Mesodermal cell (in vitro differentiated cells): ENCODE measurements at regions not wholly inside any gene's neighbourhood (a gene's known extent, or its start where the extent isn't known, plus 50 kb on each side); places are given as distances from the start of the nearest gene placed in this dataset.

Source experiments
- H3K27ac ChIP-seq: 2 replicates; pipeline ENCODE4 v1.7.0; 2013; ENCODE audit warnings: mild to moderate bottlenecking, low read depth, low read length, moderate library complexity; ENCODE audit not compliant: severe bottlenecking
- H3K36me3 ChIP-seq: 2 replicates; pipeline ENCODE4 v1.7.1; 2013; ENCODE audit warnings: mild to moderate bottlenecking, low read length, moderate library complexity; ENCODE audit not compliant: control insufficient read depth, insufficient read depth
- H3K4me1 ChIP-seq: one replicate; pipeline ENCODE4 v1.7.1; 2013; ENCODE audit warnings: mild to moderate bottlenecking, low read length; ENCODE audit not compliant: insufficient read depth, control insufficient read depth, poor library complexity, severe bottlenecking
- H3K4me3 ChIP-seq: 2 replicates; pipeline ENCODE4 v1.7.0; 2013; ENCODE audit warnings: low read length, control low read depth, mild to moderate bottlenecking; ENCODE audit not compliant: insufficient read depth, poor library complexity, severe bottlenecking; ENCODE audit errors: extremely low read depth
- H3K9me3 ChIP-seq: 2 replicates; pipeline ENCODE4 v1.7.1; 2013; ENCODE audit warnings: mild to moderate bottlenecking, low read length, moderate library complexity; ENCODE audit not compliant: control insufficient read depth
- WGBS, 2 experiments: methylation state at CpG; one replicate each; pipeline ENCODE4 v1.1.5; 2013; ENCODE audit warnings: missing lambda C conversion rate in 2 of 2; ENCODE audit not compliant: insufficient coverage in 2 of 2; 5-methylcytosine and 5-hydroxymethylcytosine counted together

- H3K9me3 ChIP-seq: no peaks in the 10 kb centered on the region
- no peak overlapping the region for H3K27ac ChIP-seq
- peaks cover 18% of the 10 kb centered on the region for H3K4me1 ChIP-seq
- H3K36me3 ChIP-seq: no peaks in the 10 kb centered on the region
- 88 to 89% methylated on average over 9 to 12 of the region's 18 CpGs for WGBS, 2 experiments
- H3K4me3 ChIP-seq: no peak overlapping the region
Measured at GRCh38 chr2:236718207-236718992, 148.8 kb downstream of the ACKR3 start.

- WGBS, 2 experiments: 92 to 95% methylated on average over 8 to 9 of the region's 9 CpGs
Measured at GRCh38 chr2:236719192-236719635, 149.6 kb downstream of the ACKR3 start.

GRCh38 chr2:236720974-236721540 lies 151.4 kb downstream of the ACKR3 start:
- no peak overlapping the region for H3K4me3 ChIP-seq
- no peak overlapping the region for H3K27ac ChIP-seq

More at GRCh38 chr2:236719192-236719635, 149.6 kb downstream of the ACKR3 start:
- H3K4me1 ChIP-seq: peaks cover 11% of the 10 kb centered on the region
- H3K9me3 ChIP-seq: no peaks in the 10 kb centered on the region
- no peak overlapping the region for H3K27ac ChIP-seq
- no peaks in the 10 kb centered on the region for H3K36me3 ChIP-seq
- no peak overlapping the region for H3K4me3 ChIP-seq

GRCh38 chr2:236724200-236724599 lies 154.6 kb downstream of the ACKR3 start:
- Histone ChIP-seq H3K9me3 (no peaks in the 10 kb centered on the region), H3K4me3 (no peak overlapping the region), H3K27ac (no peak overlapping the region), H3K4me1 (no peaks in the 10 kb centered on the region), H3K36me3 (no peaks in the 10 kb centered on the region)
- 84 to 89% methylated on average over 4 to 6 of the region's 6 CpGs for WGBS, 2 experiments

More at GRCh38 chr2:236720974-236721540, 151.4 kb downstream of the ACKR3 start:
- peaks cover 5% of the 10 kb centered on the region for H3K4me1 ChIP-seq
- no peaks in the 10 kb centered on the region for H3K36me3 ChIP-seq
- 93 to 94% methylated on average over 11 to 15 of the region's 15 CpGs for WGBS, 2 experiments
- no peaks in the 10 kb centered on the region for H3K9me3 ChIP-seq

GRCh38 chr2:236726701-236727450 lies 157.3 kb downstream of the ACKR3 start:
- WGBS, 2 experiments: 95 to 96% methylated on average over 10 to 12 of the region's 20 CpGs
- Histone ChIP-seq H3K27ac (no peak overlapping the region), H3K36me3 (no peaks in the 10 kb centered on the region), H3K4me3 (no peak overlapping the region), H3K9me3 (no peaks in the 10 kb centered on the region), H3K4me1 (no peaks in the 10 kb centered on the region)

GRCh38 chr2:236728916-236729670 lies 159.5 kb downstream of the ACKR3 start:
- Histone ChIP-seq H3K4me3 (no peak overlapping the region), H3K36me3 (no peaks in the 10 kb centered on the region), H3K27ac (no peak overlapping the region), H3K4me1 (no peaks in the 10 kb centered on the region), H3K9me3 (no peaks in the 10 kb centered on the region)
- WGBS, 2 experiments: 83 to 89% methylated on average over 12 to 13 of the region's 13 CpGs

GRCh38 chr2:236730393-236730792 lies 160.8 kb downstream of the ACKR3 start:
- H3K4me3 ChIP-seq: no peak overlapping the region
- 88 to 91% methylated on average over 7 to 8 of the region's 10 CpGs for WGBS, 2 experiments

GRCh38 chr2:236731767-236732580 lies 162.3 kb downstream of the ACKR3 start:
- no peak overlapping the region for H3K27ac ChIP-seq
- no peak overlapping the region for H3K4me3 ChIP-seq
- WGBS, 2 experiments: 88 to 92% methylated on average over 12 of the region's 12 CpGs

More at GRCh38 chr2:236730393-236730792, 160.8 kb downstream of the ACKR3 start:
- Histone ChIP-seq H3K9me3 (no peaks in the 10 kb centered on the region), H3K4me1 (no peaks in the 10 kb centered on the region), H3K27ac (no peak overlapping the region), H3K36me3 (no peaks in the 10 kb centered on the region)

GRCh38 chr2:236733156-236733555 lies 163.5 kb downstream of the ACKR3 start:
- Histone ChIP-seq H3K27ac (no peak overlapping the region), H3K4me3 (no peak overlapping the region), H3K36me3 (no peaks in the 10 kb centered on the region), H3K9me3 (no peaks in the 10 kb centered on the region), H3K4me1 (no peaks in the 10 kb centered on the region)
- 96% methylated on average over 3 of the region's 3 CpGs for WGBS, 2 experiments

More at GRCh38 chr2:236731767-236732580, 162.3 kb downstream of the ACKR3 start:
- Histone ChIP-seq H3K4me1 (no peaks in the 10 kb centered on the region), H3K36me3 (no peaks in the 10 kb centered on the region), H3K9me3 (no peaks in the 10 kb centered on the region)
